ENCODE measurements at regions not wholly inside any gene's neighbourhood (a gene's known extent, or its start where the extent isn't known, plus 50 kb on each side); places are given as distances from the start of the nearest gene placed in this dataset.

GRCh38 chr9:118271331-118271730, 567.1 kb downstream of the TLR4 start:
- TF ChIP-seq CTCF (IDR thresholded peaks at IDR 0.05) (no peak), POLR2A (IDR thresholded peaks at IDR 0.05) (no peak), EP300 (IDR thresholded peaks at IDR 0.05) (no peak), POLR2AphosphoS5 (IDR thresholded peaks at IDR 0.05) (no peak)

Measured in upper lobe of left lung (tissue), 4 donors.